DND-41 (cell line): ENCODE measurements at regions not wholly inside any gene's neighbourhood (a gene's known extent, or its start where the extent isn't known, plus 50 kb on each side); places are given as distances from the start of the nearest gene placed in this dataset.

Experiments used
- CTCF ChIP-seq: IDR thresholded peaks from 2 replicates; pipeline ENCODE4 v1.5.1; 2012; ENCODE audit warnings: borderline replicate concordance, low read length, moderate library complexity, mild to moderate bottlenecking; ENCODE audit not compliant: poor library complexity, severe bottlenecking; ENCODE audit errors: extremely low read depth
- EZH2 ChIP-seq: IDR thresholded peaks from 3 replicates; pipeline ENCODE4 v1.6.1; 2012; ENCODE audit warnings: borderline replicate concordance, low read depth, mild to moderate bottlenecking, moderate library complexity, low read length, inconsistent platforms; ENCODE audit not compliant: severe bottlenecking

- TF ChIP-seq CTCF = no peak
- no peak for TF ChIP-seq EZH2
Observed at GRCh38 chr4:37762991-37763368, 63.5 kb upstream of the PGM2 start.
